ENCODE measurements at regions not wholly inside any gene's neighbourhood (a gene's known extent, or its start where the extent isn't known, plus 50 kb on each side); places are given as distances from the start of the nearest gene placed in this dataset.

DNA sequence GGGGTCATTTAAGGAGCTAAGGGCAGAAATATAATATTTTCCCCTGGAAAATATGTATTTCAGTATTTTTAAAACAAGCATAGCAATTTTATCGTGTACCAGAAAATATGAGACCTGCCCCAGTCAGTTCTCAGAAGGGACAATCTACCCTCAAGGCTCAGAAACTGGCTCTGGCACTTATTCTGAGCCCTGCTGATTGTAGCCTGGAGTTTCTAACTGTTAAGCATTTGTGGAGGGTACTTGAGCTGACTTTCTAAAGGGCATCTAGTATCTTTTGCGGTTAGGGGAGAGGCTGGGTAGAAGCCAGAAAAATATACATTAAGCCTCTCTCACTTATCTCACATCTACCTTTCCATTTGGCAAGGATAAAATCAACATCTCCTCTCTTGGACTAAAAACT is 71.3 kb upstream of the FSHB start:
- no peak for DNase-seq

DNA sequence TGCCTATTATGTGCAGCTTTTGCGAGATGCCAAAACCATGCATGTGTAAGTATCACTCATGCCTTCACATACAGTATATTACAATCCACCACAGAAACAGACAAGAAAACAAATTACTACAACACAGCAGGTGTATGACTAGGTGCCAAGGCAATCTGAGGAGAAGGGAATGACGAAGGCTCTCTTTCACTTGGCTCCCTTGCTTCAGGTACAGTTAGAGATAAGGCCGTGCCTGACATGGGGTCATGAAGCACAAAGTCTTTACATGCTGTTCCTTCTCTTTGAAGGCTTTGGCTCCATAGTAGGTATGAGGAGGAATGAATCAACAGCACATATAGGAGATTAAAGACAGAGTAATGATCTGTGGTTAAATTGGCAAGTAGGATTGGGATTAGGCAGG is 65.2 kb upstream of the FSHB start:
- no peak for DNase-seq

GRCh38 chr11:30171661-30172060 is 59.2 kb upstream of the FSHB start:
- no peak for DNase-seq

- no peak for DNase-seq
Observed at GRCh38 chr11:30172158-30172557, 58.7 kb upstream of the FSHB start.

DNA sequence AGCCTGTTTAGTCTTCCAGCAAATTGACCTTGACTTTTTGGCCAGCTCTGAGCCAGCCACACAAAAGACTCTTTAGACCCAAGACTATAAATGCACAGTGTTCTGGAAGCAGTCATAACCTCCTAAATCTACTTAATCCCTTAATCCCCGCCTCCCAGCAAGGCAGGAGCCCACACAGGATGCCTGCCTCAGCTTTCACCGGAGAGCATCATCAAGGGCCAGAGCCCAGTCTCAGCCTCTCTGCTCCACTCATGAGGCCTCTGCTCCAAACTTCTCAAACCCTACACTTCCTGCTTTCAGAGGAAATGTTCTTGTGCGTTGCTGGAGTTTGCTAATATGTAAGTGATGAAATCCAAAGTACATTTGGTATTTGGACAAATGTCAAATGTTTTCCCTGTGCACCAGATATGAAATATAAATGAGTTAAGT is 57.9 kb upstream of the FSHB start:
- DNase-seq, result no peak

- no peak for DNase-seq
Observed at GRCh38 chr11:30174265-30175020, 56.4 kb upstream of the FSHB start.

All from DMS153 (cell line).